Mucosa of descending colon (tissue), 3 donors: ENCODE measurements at regions not wholly inside any gene's neighbourhood (a gene's known extent, or its start where the extent isn't known, plus 50 kb on each side); places are given as distances from the start of the nearest gene placed in this dataset.

ENCODE experiments used
- ATAC-seq: fragments of 200-7000 bp; cut with Tn5 transposase; one replicate; pipeline ENCODE4 v1.9.1; 2020; ENCODE audit warnings: mild to moderate bottlenecking, moderate library complexity
- DNase-seq, 3 donors: peaks; one replicate each; pipeline ENCODE4 v3.0.0-alpha.2; 2020
- H3K36me3 ChIP-seq: fragments of 200-600 bp; one replicate; pipeline ENCODE4 v1.8.0; 2021; ENCODE audit warnings: low read depth, mild to moderate bottlenecking
- H3K4me1 ChIP-seq: fragments of 200-600 bp; one replicate; pipeline ENCODE4 v1.8.0; 2021; ENCODE audit warnings: low read depth, mild to moderate bottlenecking
- H3K4me3 ChIP-seq: fragments of 200-600 bp; one replicate; pipeline ENCODE4 v1.8.0; 2021; ENCODE audit warnings: mild to moderate bottlenecking
- H3K9me3 ChIP-seq: fragments of 200-600 bp; one replicate; pipeline ENCODE4 v1.8.0; 2021; ENCODE audit warnings: mild to moderate bottlenecking
- CTCF ChIP-seq: fragments of 200-600 bp; IDR thresholded peaks from one replicate; pipeline ENCODE4 v1.8.0; 2022; ENCODE audit warnings: antibody characterized with exemption, mild to moderate bottlenecking
- intact Hi-C, 2 donors: fragments of 100-400 bp; cut with DNase I in 1 of 2; cut with micrococcal nuclease in 1 of 2; formaldehyde crosslinking; loops; one replicate each; pipeline versions ENCODE4 v1.11.0 to v1.11.1; 2022; cut with DNase I, micrococcal nuclease
- donor health status: DM: no; HTN: no; CAD: no; lungs with moderate emphysema.
- donor health status: DM: no; HTN: no; CAD: no.
- donor health status: DM: no; HTN: yes; CAD: no.

GRCh38 chr4:84164201-84164600 lies 334.9 kb downstream of the NKX6-1 start:
- H3K9me3 ChIP-seq = no peaks in the 10 kb centered on the region
- DNase-seq (no peak), ATAC-seq (no peak)
- TF ChIP-seq CTCF = no peak
- H3K36me3 ChIP-seq = no peaks in the 10 kb centered on the region
- no peaks in the 10 kb centered on the region for H3K4me1 ChIP-seq
- intact Hi-C loops = no loop called here
- H3K4me3 ChIP-seq = no peak overlapping the region

GRCh38 chr4:84159762-84160161 lies 339.3 kb downstream of the NKX6-1 start:
- Histone ChIP-seq H3K4me3 (no peak overlapping the region), H3K4me1 (no peaks in the 10 kb centered on the region), H3K36me3 (no peaks in the 10 kb centered on the region), H3K9me3 (no peaks in the 10 kb centered on the region)
- peak in 1 of 3 donors; percentile 17 for DNase-seq
- no peak for TF ChIP-seq CTCF
- intact Hi-C loops = no loop called here
- ATAC-seq = no peak

DNA sequence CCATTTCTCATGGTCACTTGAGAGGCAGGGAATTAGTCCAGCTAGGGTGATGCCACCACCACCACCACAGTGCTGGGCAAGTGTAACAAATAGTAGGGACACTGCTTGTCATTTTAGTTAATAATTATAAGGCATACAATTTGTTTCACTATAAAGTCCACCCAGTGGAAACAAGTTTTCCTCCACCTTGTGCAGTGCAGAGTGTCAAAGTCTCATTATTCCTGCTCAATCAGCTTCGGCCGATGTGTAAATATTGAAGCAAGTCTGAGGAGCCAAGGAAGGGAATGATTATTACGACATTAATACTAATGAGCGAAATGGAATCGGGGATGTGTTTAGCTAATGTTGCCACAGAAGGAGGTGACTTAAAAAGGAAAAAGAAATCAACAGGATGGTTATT lies 340.4 kb downstream of the NKX6-1 start:
- DNase-seq (no peak), ATAC-seq (no peak)
- Histone ChIP-seq H3K4me1 (no peaks in the 10 kb centered on the region), H3K9me3 (no peaks in the 10 kb centered on the region), H3K36me3 (no peaks in the 10 kb centered on the region), H3K4me3 (no peak overlapping the region)
- intact Hi-C loops = no loop called here
- TF ChIP-seq CTCF = no peak

GRCh38 chr4:84151574-84151973 lies 347.5 kb downstream of the NKX6-1 start:
- ATAC-seq (peak; percentile 40), DNase-seq (peak in 2 of 3 donors; percentile 22 to 55)
- Histone ChIP-seq H3K4me3 (no peak overlapping the region), H3K4me1 (no peaks in the 10 kb centered on the region), H3K9me3 (no peaks in the 10 kb centered on the region), H3K36me3 (no peaks in the 10 kb centered on the region)
- intact Hi-C loops = no loop called here
- TF ChIP-seq CTCF = no peak

DNA sequence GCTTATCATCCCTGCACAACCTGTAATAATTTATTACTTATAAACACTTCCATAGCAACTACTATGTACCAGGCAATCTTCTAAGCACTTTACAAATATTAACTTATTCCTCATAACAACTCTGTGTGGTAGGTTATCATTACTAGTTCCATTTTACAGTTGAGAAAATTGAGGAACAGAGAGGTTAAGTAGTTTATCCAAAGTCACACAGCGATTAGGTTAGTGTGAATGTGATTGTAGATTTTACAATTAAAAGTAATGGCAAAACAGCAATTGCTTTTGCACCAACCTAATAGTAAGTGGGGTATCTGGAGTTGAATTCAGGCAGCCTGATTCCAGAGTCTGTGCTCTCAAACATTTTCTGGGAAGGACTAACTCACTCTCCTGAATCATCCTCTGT lies 348.9 kb downstream of the NKX6-1 start:
- Histone ChIP-seq H3K4me1 (no peaks in the 10 kb centered on the region), H3K4me3 (no peak overlapping the region), H3K9me3 (no peaks in the 10 kb centered on the region), H3K36me3 (no peaks in the 10 kb centered on the region)
- ATAC-seq = no peak
- intact Hi-C loops = no loop called here
- TF ChIP-seq CTCF = no peak
- no peak for DNase-seq

GRCh38 chr4:84147831-84148230 lies 351.3 kb downstream of the NKX6-1 start:
- TF ChIP-seq CTCF = no peak
- intact Hi-C loops = no loop called here
- Histone ChIP-seq H3K4me1 (no peaks in the 10 kb centered on the region), H3K4me3 (no peak overlapping the region), H3K9me3 (no peaks in the 10 kb centered on the region), H3K36me3 (no peaks in the 10 kb centered on the region)
- DNase-seq (no peak), ATAC-seq (no peak)
